Cardiac muscle cell (in vitro differentiated cells and primary cell): ENCODE measurements at regions not wholly inside any gene's neighbourhood (a gene's known extent, or its start where the extent isn't known, plus 50 kb on each side); places are given as distances from the start of the nearest gene placed in this dataset.

Experiments
- DNase-seq, 2 donors: peaks; one replicate each; pipeline versions ENCODE4 v3.0.0 to v3.0.0-alpha.2; 2010 to 2017; ENCODE audit warnings: low read depth in 1 of 2, low spot score in 1 of 2
- H3K27ac ChIP-seq: fragments of 200-600 bp; sonication (generic); 2 replicates; pipeline ENCODE4 v1.5.1; 2016
- H3K27me3 ChIP-seq: fragments of 200-600 bp; sonication (generic); 2 replicates; pipeline ENCODE4 v1.6.0; 2016; ENCODE audit warnings: control low read depth
- H3K36me3 ChIP-seq: fragments of 200-600 bp; sonication (generic); 2 replicates; pipeline ENCODE4 v1.5.1; 2016; ENCODE audit warnings: control low read depth
- H3K4me1 ChIP-seq: fragments of 200-600 bp; sonication (generic); 2 replicates; pipeline ENCODE4 v1.8.1; 2017; ENCODE audit warnings: low read depth, mild to moderate bottlenecking, mixed run types
- H3K4me3 ChIP-seq: fragments of 200-600 bp; sonication (generic); 2 replicates; pipeline ENCODE4 v1.5.1; 2016; ENCODE audit warnings: mild to moderate bottlenecking
- H3K9me3 ChIP-seq: fragments of 200-600 bp; sonication (generic); 2 replicates; pipeline ENCODE4 v1.5.1; 2017; ENCODE audit warnings: low read depth, mild to moderate bottlenecking, control low read depth
- TF ChIP-seq, protein P1 (sequence below): IDR thresholded peaks from 2 replicates; pipeline ENCODE4 v1.5.1; 2012; ENCODE audit warnings: low read depth, mild to moderate bottlenecking, low read length

DNA sequence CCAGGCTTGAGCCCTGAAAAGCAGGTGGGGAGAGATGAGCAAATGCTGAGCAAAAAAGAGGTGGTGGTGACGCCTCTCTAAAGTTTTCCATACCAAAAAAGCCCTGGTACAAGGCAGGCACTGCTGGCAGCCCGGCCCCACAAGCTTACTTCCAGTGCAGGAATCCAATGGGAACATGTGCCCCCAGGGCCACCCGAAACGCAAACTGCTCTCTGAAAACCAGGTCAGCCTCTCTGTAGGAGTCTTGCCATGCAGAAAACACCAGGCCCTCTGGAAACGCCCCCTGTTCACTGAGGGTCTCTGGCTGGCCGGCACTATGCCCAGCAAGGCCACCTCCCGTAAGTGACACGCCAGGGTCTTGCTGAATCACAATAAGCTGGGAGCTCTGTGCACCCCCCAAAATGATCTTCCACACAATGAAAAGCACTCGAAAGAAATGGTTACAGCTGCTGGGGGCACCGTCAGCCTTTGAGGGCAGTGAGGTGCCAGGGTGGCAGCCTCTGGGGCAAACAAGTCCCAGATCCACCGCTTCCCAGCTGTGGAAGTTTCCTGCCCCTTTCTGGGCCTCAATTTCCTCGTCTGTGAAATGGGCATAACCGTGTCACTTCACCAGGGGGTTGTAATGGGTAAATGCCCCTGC, 170.5 kb downstream of the TOMM20 start:
- no peaks in the 10 kb centered on the region for H3K36me3 ChIP-seq
- H3K4me3 ChIP-seq = no peak overlapping the region
- H3K9me3 ChIP-seq = no peaks in the 10 kb centered on the region
- no peaks in the 10 kb centered on the region for H3K27me3 ChIP-seq
- peaks cover 29% of the 10 kb centered on the region for H3K4me1 ChIP-seq
- no peak for DNase-seq
- H3K27ac ChIP-seq = no peak overlapping the region
- TF ChIP-seq, protein P1, sequence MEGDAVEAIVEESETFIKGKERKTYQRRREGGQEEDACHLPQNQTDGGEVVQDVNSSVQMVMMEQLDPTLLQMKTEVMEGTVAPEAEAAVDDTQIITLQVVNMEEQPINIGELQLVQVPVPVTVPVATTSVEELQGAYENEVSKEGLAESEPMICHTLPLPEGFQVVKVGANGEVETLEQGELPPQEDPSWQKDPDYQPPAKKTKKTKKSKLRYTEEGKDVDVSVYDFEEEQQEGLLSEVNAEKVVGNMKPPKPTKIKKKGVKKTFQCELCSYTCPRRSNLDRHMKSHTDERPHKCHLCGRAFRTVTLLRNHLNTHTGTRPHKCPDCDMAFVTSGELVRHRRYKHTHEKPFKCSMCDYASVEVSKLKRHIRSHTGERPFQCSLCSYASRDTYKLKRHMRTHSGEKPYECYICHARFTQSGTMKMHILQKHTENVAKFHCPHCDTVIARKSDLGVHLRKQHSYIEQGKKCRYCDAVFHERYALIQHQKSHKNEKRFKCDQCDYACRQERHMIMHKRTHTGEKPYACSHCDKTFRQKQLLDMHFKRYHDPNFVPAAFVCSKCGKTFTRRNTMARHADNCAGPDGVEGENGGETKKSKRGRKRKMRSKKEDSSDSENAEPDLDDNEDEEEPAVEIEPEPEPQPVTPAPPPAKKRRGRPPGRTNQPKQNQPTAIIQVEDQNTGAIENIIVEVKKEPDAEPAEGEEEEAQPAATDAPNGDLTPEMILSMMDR = no peak

DNA sequence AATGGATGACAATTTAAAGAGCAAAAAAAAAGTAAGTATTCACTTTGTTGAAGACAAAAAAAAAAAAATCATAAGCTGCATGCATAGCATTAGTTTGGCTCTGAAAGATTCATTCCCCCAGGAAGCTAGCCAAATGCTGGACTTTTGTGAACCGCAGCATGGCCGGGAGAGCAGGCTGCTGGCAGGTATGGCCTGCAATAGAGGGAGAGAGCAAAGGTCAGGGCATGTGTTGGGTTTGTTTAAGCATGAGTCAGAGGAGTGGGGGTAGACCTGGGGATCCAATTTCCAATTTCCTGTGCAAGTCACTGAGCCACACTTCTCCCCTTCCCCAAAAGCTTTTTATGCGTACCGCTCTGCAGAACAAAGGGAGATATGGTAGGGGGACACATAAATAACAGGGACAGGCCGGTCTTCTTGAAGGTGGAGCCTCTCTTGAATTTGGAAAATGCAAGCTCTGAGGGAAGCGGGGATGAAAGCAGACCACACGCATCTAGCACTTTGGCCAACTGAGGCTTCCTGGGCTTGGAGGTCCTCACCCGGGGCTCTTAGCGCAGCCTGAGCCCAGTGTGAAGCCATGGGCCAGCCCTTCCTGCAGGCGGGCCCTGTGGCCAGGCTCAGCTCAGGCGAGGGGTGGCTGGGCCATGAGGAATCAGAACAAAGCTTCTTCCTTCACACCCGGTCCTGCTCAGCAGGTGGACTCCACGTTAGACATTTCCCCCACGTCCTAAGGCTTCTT, 171.1 kb downstream of the TOMM20 start:
- peak overlapping the region; percentile 58 for H3K27ac ChIP-seq
- no peak overlapping the region for H3K4me3 ChIP-seq
- TF ChIP-seq, protein P1 = no peak
- no peaks in the 10 kb centered on the region for H3K9me3 ChIP-seq
- H3K4me1 ChIP-seq = peaks cover 22% of the 10 kb centered on the region
- H3K36me3 ChIP-seq = no peaks in the 10 kb centered on the region
- peak in 1 of 2 donors; percentile 84 for DNase-seq
- H3K27me3 ChIP-seq = no peaks in the 10 kb centered on the region

DNA sequence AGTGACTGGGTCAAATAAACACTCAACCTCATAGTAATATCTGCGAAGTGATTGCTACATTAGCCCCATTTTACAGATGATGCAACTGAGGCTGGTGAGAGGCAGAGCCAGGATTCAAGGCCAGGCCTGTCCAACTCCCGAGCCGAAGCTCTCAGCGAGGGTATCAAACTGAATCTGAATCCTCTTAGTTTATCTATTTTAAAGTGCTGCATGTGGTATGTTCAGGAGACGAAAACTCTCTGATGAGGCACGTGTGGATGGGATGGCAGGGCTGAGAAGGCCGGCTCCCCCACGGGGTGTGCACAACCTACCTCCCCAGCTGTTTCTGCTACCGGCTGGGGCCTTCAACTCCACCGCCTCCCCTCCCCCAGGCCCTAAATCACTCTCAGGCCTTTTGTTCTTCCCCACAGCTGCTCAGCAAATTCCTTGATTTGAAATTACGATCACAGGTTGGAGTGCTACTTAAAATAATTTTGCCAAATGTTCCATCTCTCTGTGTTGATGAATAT, 171.8 kb downstream of the TOMM20 start:
- Histone ChIP-seq H3K4me3 (no peak overlapping the region), H3K36me3 (no peaks in the 10 kb centered on the region), H3K9me3 (no peaks in the 10 kb centered on the region), H3K27ac (peak overlapping the region; percentile 58), H3K4me1 (peaks cover 18% of the 10 kb centered on the region), H3K27me3 (no peaks in the 10 kb centered on the region)
- TF ChIP-seq, protein P1 = no peak
- DNase-seq = no peak

DNA sequence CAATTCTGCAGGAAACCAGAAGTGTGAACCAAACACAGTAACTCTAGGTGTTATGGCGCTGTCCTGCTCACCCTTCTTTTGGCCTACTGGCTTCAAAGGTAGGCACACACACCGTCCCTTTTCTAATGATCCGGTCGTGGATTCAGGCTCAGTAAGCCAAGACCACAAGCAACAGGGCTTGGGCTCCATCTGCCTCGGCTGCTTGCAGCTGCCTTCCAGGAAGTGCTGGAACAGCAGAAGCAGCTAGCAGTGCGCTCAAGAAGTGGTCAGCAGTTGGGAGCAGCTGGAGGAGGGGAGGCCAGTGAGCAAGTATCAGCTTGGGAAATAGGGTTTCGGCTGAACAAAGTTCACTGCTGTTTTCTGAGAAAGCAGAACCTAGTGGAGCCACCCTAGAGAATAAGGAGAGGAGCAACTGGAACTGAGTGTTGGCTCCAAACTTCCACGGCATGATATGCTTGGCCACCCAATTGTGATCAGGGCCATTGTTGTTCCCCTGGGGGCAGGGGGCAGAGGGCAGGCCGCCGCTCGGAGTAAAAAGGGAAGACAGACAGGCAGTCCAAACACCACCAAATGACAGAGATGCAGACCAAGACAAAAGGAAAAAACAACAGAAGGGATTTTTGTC, 173.4 kb downstream of the TOMM20 start:
- Histone ChIP-seq H3K27ac (no peak overlapping the region), H3K36me3 (no peaks in the 10 kb centered on the region), H3K9me3 (no peaks in the 10 kb centered on the region), H3K4me1 (peaks cover 16% of the 10 kb centered on the region), H3K27me3 (no peaks in the 10 kb centered on the region), H3K4me3 (no peak overlapping the region)
- TF ChIP-seq, protein P1 = no peak
- peak in 1 of 2 donors; percentile 81 for DNase-seq

DNA sequence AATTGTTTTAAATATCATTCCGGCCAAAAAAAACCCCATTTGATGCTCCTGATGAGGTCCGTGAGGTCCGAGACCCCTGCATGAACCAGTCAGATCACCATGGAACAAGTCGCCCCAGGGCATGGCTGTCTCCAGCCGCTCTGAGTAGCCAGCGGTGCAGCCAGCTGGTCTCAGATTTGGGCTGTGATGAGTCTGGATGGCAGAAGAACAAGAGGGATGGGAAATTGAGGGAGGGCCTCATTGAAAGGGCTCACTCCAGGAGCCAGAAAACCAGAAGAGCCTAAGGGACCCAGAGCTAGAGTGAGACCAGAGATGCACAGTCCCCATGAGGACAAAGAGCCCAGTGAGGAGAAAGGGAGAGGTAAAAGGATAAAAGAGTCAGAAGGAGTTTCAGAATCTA, 174.0 kb downstream of the TOMM20 start:
- Histone ChIP-seq H3K4me3 (no peak overlapping the region), H3K27me3 (no peaks in the 10 kb centered on the region), H3K36me3 (no peaks in the 10 kb centered on the region), H3K9me3 (no peaks in the 10 kb centered on the region), H3K27ac (no peak overlapping the region), H3K4me1 (peaks cover 16% of the 10 kb centered on the region)
- no peak for DNase-seq
- TF ChIP-seq, protein P1 = no peak
